ENCODE measurements at regions not wholly inside any gene's neighbourhood (a gene's known extent, or its start where the extent isn't known, plus 50 kb on each side); places are given as distances from the start of the nearest gene placed in this dataset.
"Not testable (repeated sequence)": the region's sequence is repeated elsewhere in the genome, so short reads cannot be mapped to it uniquely, and the experiment has no call there.

GRCh38 chr1:178580096-178580495 is 67.2 kb downstream of the TEX35 start:
- intact Hi-C loops (cut with DNase I), result no loop called here
- DNase-seq (no peak), ATAC-seq (ENCODE audit: low FRiP score) (no peak)
- H3K4me3 ChIP-seq (ENCODE audit: low read length in 2 of 2), result no peak overlapping the region
- no peaks in the 10 kb centered on the region for H3K27me3 ChIP-seq (ENCODE audit: control insufficient read depth in 1 of 2, insufficient read depth in 2 of 2, low read length in 1 of 2)
- H3K9me3 ChIP-seq (ENCODE audit: control insufficient read depth, low read length), result no peaks in the 10 kb centered on the region
- H3K36me3 ChIP-seq (ENCODE audit: control insufficient read depth in 1 of 2, insufficient read depth in 2 of 2, low read length in 1 of 2), result no peaks in the 10 kb centered on the region
- no peaks in the 10 kb centered on the region for H3K4me1 ChIP-seq (ENCODE audit: control insufficient read depth in 1 of 2, insufficient read depth in 2 of 2, low read length in 2 of 2)
- 95 to 97% methylated on average over 5 of the region's 5 CpGs for WGBS, 2 donors
- H3K27ac ChIP-seq (ENCODE audit: low read depth in 1 of 2, low read length in 2 of 2), result no peak overlapping the region

GRCh38 chr1:178580876-178581275 is 68.0 kb downstream of the TEX35 start:
- no peak for DNase-seq

GRCh38 chr1:178581351-178582303 is 68.7 kb downstream of the TEX35 start:
- DNase-seq (no peak), ATAC-seq (ENCODE audit: low FRiP score) (no peak)
- Histone ChIP-seq H3K27ac (ENCODE audit: low read depth in 1 of 2, low read length in 2 of 2) (no peak overlapping the region), H3K36me3 (ENCODE audit: control insufficient read depth in 1 of 2, insufficient read depth in 2 of 2, low read length in 1 of 2) (no peaks in the 10 kb centered on the region), H3K4me3 (ENCODE audit: low read length in 2 of 2) (no peak overlapping the region), H3K27me3 (ENCODE audit: control insufficient read depth in 1 of 2, insufficient read depth in 2 of 2, low read length in 1 of 2) (no peaks in the 10 kb centered on the region), H3K9me3 (ENCODE audit: control insufficient read depth, low read length) (no peaks in the 10 kb centered on the region), H3K4me1 (ENCODE audit: control insufficient read depth in 1 of 2, insufficient read depth in 2 of 2, low read length in 2 of 2) (no peaks in the 10 kb centered on the region)
- intact Hi-C loops (cut with DNase I), result no loop called here
- WGBS, 2 donors, result 59 to 66% methylated on average over 12 of the region's 12 CpGs

More at GRCh38 chr1:178580876-178581275, 68.0 kb downstream of the TEX35 start:
- no peak for ATAC-seq (ENCODE audit: low FRiP score)
- 84 to 87% methylated on average over 5 of the region's 5 CpGs for WGBS, 2 donors
- Histone ChIP-seq H3K27ac (ENCODE audit: low read depth in 1 of 2, low read length in 2 of 2) (no peak overlapping the region), H3K4me1 (ENCODE audit: control insufficient read depth in 1 of 2, insufficient read depth in 2 of 2, low read length in 2 of 2) (no peaks in the 10 kb centered on the region), H3K9me3 (ENCODE audit: control insufficient read depth, low read length) (no peaks in the 10 kb centered on the region), H3K4me3 (ENCODE audit: low read length in 2 of 2) (no peak overlapping the region), H3K36me3 (ENCODE audit: control insufficient read depth in 1 of 2, insufficient read depth in 2 of 2, low read length in 1 of 2) (no peaks in the 10 kb centered on the region), H3K27me3 (ENCODE audit: control insufficient read depth in 1 of 2, insufficient read depth in 2 of 2, low read length in 1 of 2) (no peaks in the 10 kb centered on the region)
- intact Hi-C loops (cut with DNase I), result no loop called here

GRCh38 chr1:178587096-178587495 is 74.2 kb downstream of the TEX35 start:
- Histone ChIP-seq H3K4me1 (ENCODE audit: control insufficient read depth in 1 of 2, insufficient read depth in 2 of 2, low read length in 2 of 2) (no peaks in the 10 kb centered on the region), H3K4me3 (ENCODE audit: low read length in 2 of 2) (no peak overlapping the region), H3K27me3 (ENCODE audit: control insufficient read depth in 1 of 2, insufficient read depth in 2 of 2, low read length in 1 of 2) (peaks cover 0 to 2% of the 10 kb centered on the region in 2 donors), H3K9me3 (ENCODE audit: control insufficient read depth, low read length) (peaks cover 3% of the 10 kb centered on the region), H3K27ac (ENCODE audit: low read depth in 1 of 2, low read length in 2 of 2) (no peak overlapping the region), H3K36me3 (ENCODE audit: control insufficient read depth in 1 of 2, insufficient read depth in 2 of 2, low read length in 1 of 2) (no peaks in the 10 kb centered on the region)
- WGBS, 2 donors, result 95 to 96% methylated on average over 5 of the region's 5 CpGs
- intact Hi-C loops (cut with DNase I), result no loop called here
- DNase-seq, result no peak
- ATAC-seq (ENCODE audit: low FRiP score), result no peak

GRCh38 chr1:178587975-178588374 is 75.1 kb downstream of the TEX35 start:
- peaks cover 0 to 2% of the 10 kb centered on the region in 2 donors for H3K27me3 ChIP-seq (ENCODE audit: control insufficient read depth in 1 of 2, insufficient read depth in 2 of 2, low read length in 1 of 2)
- no peak overlapping the region for H3K27ac ChIP-seq (ENCODE audit: low read depth in 1 of 2, low read length in 2 of 2)
- H3K4me1 ChIP-seq (ENCODE audit: control insufficient read depth in 1 of 2, insufficient read depth in 2 of 2, low read length in 2 of 2), result no peaks in the 10 kb centered on the region
- ATAC-seq (ENCODE audit: low FRiP score), result no peak
- H3K4me3 ChIP-seq (ENCODE audit: low read length in 2 of 2), result no peak overlapping the region
- H3K36me3 ChIP-seq (ENCODE audit: control insufficient read depth in 1 of 2, insufficient read depth in 2 of 2, low read length in 1 of 2), result no peaks in the 10 kb centered on the region
- H3K9me3 ChIP-seq (ENCODE audit: control insufficient read depth, low read length), result peaks cover 3% of the 10 kb centered on the region
- 61% methylated on average over 4 of the region's 4 CpGs for WGBS, 2 donors
- no peak for DNase-seq
- intact Hi-C loops (cut with DNase I), result no loop called here

- 56 to 61% methylated on average over 3 of the region's 3 CpGs for WGBS, 2 donors
- H3K27ac ChIP-seq (ENCODE audit: low read depth in 1 of 2, low read length in 2 of 2); ATAC-seq (ENCODE audit: low FRiP score); DNase-seq; H3K36me3 ChIP-seq (ENCODE audit: control insufficient read depth in 1 of 2, insufficient read depth in 2 of 2, low read length in 1 of 2); intact Hi-C loops (cut with DNase I); H3K4me3 ChIP-seq (ENCODE audit: low read length in 2 of 2); H3K9me3 ChIP-seq (ENCODE audit: control insufficient read depth, low read length); H3K4me1 ChIP-seq (ENCODE audit: control insufficient read depth in 1 of 2, insufficient read depth in 2 of 2, low read length in 2 of 2); H3K27me3 ChIP-seq (ENCODE audit: control insufficient read depth in 1 of 2, insufficient read depth in 2 of 2, low read length in 1 of 2): not testable (repeated sequence)
Measured at GRCh38 chr1:178589042-178589441, 76.1 kb downstream of the TEX35 start.

GRCh38 chr1:178591811-178592210 is 78.9 kb downstream of the TEX35 start:
- DNase-seq; H3K4me3 ChIP-seq (ENCODE audit: low read length in 2 of 2); H3K4me1 ChIP-seq (ENCODE audit: control insufficient read depth in 1 of 2, insufficient read depth in 2 of 2, low read length in 2 of 2); ATAC-seq (ENCODE audit: low FRiP score); H3K27ac ChIP-seq (ENCODE audit: low read depth in 1 of 2, low read length in 2 of 2); H3K9me3 ChIP-seq (ENCODE audit: control insufficient read depth, low read length); H3K27me3 ChIP-seq (ENCODE audit: control insufficient read depth in 1 of 2, insufficient read depth in 2 of 2, low read length in 1 of 2); H3K36me3 ChIP-seq (ENCODE audit: control insufficient read depth in 1 of 2, insufficient read depth in 2 of 2, low read length in 1 of 2); intact Hi-C loops (cut with DNase I): not testable (repeated sequence)
- 84 to 96% methylated on average over 1 of the region's 1 CpG for WGBS, 2 donors

- intact Hi-C loops (cut with DNase I), result no loop called here
- H3K4me1 ChIP-seq (ENCODE audit: control insufficient read depth in 1 of 2, insufficient read depth in 2 of 2, low read length in 2 of 2), result no peaks in the 10 kb centered on the region
- H3K9me3 ChIP-seq (ENCODE audit: control insufficient read depth, low read length), result peaks cover 3% of the 10 kb centered on the region
- H3K27ac ChIP-seq (ENCODE audit: low read depth in 1 of 2, low read length in 2 of 2), result no peak overlapping the region
- ATAC-seq (ENCODE audit: low FRiP score) (no peak), DNase-seq (no peak)
- H3K36me3 ChIP-seq (ENCODE audit: control insufficient read depth in 1 of 2, insufficient read depth in 2 of 2, low read length in 1 of 2), result no peaks in the 10 kb centered on the region
- H3K27me3 ChIP-seq (ENCODE audit: control insufficient read depth in 1 of 2, insufficient read depth in 2 of 2, low read length in 1 of 2), result peaks cover 0 to 2% of the 10 kb centered on the region in 2 donors
- no peak overlapping the region for H3K4me3 ChIP-seq (ENCODE audit: low read length in 2 of 2)
Measured at GRCh38 chr1:178593515-178593914, 80.6 kb downstream of the TEX35 start.

GRCh38 chr1:178594133-178594532 is 81.2 kb downstream of the TEX35 start:
- no peaks in the 10 kb centered on the region for H3K4me1 ChIP-seq (ENCODE audit: control insufficient read depth in 1 of 2, insufficient read depth in 2 of 2, low read length in 2 of 2)
- intact Hi-C loops (cut with DNase I), result no loop called here
- no peak overlapping the region for H3K4me3 ChIP-seq (ENCODE audit: low read length in 2 of 2)
- ATAC-seq (ENCODE audit: low FRiP score) (no peak), DNase-seq (no peak)
- 69 to 72% methylated on average over 5 of the region's 5 CpGs for WGBS, 2 donors
- H3K9me3 ChIP-seq (ENCODE audit: control insufficient read depth, low read length), result peaks cover 3% of the 10 kb centered on the region
- no peak overlapping the region for H3K27ac ChIP-seq (ENCODE audit: low read depth in 1 of 2, low read length in 2 of 2)
- peaks cover 0 to 2% of the 10 kb centered on the region in 2 donors for H3K27me3 ChIP-seq (ENCODE audit: control insufficient read depth in 1 of 2, insufficient read depth in 2 of 2, low read length in 1 of 2)
- no peaks in the 10 kb centered on the region for H3K36me3 ChIP-seq (ENCODE audit: control insufficient read depth in 1 of 2, insufficient read depth in 2 of 2, low read length in 1 of 2)
